ENCODE measurements at regions not wholly inside any gene's neighbourhood (a gene's known extent, or its start where the extent isn't known, plus 50 kb on each side); places are given as distances from the start of the nearest gene placed in this dataset.

DNA sequence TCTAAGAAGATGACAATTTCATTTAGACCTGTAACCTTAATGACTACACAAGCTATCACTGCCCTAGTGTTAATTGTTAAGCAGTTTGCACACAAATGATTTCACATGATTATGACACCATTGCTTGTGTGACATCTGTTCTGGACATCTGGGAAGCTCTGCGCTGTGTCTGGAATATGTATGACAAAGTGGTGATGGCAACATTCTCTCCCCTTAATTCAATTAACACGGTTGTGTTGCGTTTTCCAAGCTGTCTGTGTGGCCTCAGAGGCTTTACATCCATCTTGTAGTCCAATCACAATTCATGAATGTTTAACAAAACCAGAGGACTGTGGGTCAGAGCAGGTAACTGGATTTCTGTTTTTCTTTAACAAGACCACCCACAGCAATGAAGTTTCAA, 204.4 kb downstream of the COG6 start:
- DNase-seq, result no peak

DNA sequence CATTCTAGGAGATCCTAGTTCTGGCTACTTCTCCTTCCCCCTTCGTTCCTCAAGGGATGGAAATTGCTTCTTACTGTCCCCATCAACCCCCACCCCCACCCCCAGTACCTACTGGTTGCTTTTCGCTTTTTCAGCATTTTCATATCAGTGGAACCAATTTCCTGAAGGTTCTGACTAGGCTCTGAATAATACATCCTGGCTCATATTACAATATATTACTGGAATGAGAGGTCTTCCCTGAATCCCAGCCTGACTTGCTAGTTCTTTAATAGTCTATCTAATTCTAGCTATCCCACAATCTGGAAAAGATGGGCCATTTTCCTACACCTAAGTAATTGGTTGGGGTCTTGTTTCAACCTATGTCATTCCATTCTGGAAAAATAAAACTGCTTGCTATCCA, 207.4 kb downstream of the COG6 start:
- DNase-seq, result no peak

DNA sequence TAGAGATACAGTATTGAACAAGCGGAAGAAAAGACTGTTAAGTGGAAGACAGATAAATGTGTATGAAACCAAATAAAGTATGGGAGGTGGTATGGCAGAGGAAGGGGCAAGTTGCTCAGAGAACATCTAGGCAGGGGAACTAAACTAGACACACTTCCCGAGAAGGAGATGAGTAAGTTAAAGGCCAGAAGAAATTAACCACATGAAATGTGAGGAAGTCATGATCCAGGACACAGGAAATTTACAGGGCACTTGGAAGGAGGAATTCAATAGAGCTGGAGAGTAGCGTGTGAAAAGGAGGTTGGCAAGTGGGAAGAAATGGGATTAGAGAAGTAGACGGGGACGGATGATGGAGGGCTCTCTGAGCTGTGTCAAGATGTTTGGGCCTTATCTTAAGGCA, 208.8 kb downstream of the COG6 start:
- no peak for DNase-seq

DNA sequence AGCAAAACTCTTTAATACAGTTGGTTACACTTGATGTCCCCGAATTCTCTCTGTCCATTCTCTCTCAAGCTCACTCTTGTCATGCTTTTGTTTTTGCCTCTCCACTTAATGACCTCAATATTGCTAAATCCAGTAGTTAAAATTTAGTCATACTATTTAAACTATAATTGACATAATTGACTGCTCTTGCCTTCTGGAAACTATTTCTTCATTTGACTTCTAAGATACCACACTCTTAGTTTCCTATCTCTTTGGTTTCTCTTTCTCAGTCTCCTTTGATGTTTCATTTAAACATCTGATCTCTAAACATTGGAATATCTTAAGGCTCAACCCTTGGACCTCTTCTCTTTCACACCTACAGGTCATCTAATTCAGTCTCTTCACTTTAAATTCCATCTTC, 211.3 kb downstream of the COG6 start:
- no peak for DNase-seq

- DNase-seq, result no peak
Observed at GRCh38 chr13:39867807-39868206, 212.3 kb downstream of the COG6 start.

- DNase-seq, result no peak
Observed at GRCh38 chr13:39870197-39870747, 214.8 kb downstream of the COG6 start.

- DNase-seq, result no peak
Observed at GRCh38 chr13:39874331-39875053, 219.0 kb downstream of the COG6 start.

DNA sequence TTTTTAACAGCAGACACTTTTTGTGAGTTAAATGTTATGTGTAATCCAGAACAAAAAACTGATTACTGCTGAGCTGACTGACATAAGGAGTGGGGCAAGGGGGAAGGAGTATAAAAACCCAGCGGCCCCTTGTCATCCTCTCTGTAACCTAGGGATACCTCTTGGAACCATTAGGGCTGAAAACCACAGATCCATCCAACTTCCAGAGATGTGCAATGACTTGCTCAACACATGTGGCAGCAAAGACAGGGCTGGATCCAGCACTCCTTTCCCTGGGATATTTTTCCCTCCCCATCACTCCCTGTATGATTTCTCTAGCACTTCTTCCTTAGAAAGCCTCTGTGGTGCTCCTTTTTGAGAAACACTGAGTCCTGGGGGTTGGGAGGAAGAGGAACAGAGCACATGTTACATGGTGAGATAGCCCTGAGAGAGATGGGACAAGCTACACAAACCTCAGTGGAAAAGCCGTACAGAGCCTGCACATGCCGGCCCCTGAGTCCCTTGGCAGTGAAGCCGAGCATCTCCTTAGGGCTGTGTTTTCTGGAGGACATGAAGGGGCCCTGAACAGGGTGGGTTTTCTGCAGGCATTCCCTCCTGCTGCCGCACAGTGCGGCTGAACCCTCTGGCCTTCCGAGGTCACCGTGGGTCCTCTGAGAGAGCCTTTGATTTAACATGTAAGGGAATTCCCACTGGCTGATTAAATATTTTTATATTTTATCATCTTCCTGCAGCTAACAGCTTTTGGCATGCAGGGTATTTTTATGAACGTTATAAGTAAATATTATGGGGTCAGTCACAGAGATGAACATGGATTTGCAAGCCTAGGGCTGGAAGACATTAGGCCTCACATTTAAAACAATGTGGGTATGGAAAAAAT, 219.9 kb downstream of the COG6 start:
- no peak for DNase-seq

DNA sequence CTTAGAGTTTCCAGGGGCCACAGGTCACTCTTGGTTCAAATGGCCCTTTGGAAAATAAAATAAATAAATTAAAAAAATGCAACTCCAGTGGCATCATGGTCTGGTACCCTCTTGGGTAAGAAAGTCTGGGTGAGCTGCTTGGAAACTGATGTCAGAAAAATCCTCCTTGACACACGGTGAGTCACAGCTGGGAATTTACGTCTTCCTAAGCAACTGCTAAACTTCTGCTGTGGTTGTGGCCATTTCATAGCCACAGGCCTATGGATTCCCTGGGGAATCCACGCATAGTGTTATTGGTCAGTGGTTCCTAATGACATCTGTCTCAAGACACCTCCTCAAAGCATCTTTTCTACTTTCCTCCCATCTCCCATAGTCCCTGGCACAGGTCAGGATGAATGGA, 220.8 kb downstream of the COG6 start:
- no peak for DNase-seq

GRCh38 chr13:39877134-39877533, 221.7 kb downstream of the COG6 start:
- no peak for DNase-seq

GRCh38 chr13:39879286-39880035, 224.0 kb downstream of the COG6 start:
- no peak for DNase-seq

DNA sequence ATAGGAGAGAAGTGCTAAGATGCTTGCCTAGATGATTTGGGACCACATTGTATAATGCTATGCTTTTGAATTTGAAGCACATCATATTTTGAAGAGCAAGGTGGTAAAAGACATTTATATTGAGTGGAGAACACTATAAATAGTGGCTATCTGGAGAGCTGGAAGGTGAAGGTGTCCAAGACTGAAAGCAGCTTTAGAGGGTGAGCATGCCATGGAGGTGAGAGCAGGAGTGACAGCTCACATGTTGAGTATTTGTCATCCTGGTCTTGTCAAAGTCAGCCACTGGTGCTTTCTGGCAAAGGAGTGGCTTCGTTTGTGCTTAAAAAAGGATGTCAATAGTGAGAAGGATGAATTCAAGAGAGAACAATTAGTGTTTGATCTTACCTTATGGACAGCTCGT, 225.9 kb downstream of the COG6 start:
- DNase-seq, result no peak

DNA sequence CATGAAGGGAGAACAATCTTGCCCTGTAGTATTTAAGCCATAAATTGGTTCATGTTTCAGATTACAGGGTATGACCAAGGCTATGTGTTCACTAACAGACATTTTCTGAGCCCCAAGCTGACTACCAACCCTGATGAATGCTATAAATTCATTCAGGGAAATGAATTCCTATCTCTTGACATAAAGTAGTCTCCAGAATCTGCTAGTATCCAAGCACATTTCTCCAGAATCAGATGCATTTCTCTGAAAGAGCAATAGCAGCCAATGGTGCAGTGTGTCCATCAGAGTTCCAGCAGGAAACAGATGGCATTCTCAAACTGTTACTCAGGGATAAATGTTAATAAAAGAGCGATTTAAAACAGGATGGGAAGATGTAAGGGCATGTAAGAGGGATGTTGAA, 226.4 kb downstream of the COG6 start:
- DNase-seq, result no peak

GRCh38 chr13:39884166-39884565, 228.7 kb downstream of the COG6 start:
- no peak for DNase-seq

GRCh38 chr13:39886336-39886735, 230.9 kb downstream of the COG6 start:
- DNase-seq, result no peak

DNA sequence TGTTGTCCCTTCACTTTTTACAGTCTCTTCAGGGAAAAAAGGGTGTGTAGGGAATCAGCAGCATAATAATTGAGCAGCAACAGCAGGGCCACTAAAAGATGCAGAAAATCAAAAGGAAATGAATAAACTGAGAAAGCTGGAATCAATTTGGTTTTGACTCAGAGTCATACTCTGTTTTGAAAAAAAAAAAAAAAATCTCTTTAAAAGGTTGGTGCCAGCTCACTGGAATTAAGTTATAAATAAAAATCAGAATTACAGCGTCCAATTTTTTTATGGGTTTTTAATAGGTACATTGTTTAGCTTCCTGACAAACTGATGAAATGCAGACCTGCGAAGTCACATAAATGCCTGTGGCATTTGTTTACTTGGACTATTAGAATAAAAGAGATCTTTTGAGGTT, 231.9 kb downstream of the COG6 start:
- no peak for DNase-seq

DNA sequence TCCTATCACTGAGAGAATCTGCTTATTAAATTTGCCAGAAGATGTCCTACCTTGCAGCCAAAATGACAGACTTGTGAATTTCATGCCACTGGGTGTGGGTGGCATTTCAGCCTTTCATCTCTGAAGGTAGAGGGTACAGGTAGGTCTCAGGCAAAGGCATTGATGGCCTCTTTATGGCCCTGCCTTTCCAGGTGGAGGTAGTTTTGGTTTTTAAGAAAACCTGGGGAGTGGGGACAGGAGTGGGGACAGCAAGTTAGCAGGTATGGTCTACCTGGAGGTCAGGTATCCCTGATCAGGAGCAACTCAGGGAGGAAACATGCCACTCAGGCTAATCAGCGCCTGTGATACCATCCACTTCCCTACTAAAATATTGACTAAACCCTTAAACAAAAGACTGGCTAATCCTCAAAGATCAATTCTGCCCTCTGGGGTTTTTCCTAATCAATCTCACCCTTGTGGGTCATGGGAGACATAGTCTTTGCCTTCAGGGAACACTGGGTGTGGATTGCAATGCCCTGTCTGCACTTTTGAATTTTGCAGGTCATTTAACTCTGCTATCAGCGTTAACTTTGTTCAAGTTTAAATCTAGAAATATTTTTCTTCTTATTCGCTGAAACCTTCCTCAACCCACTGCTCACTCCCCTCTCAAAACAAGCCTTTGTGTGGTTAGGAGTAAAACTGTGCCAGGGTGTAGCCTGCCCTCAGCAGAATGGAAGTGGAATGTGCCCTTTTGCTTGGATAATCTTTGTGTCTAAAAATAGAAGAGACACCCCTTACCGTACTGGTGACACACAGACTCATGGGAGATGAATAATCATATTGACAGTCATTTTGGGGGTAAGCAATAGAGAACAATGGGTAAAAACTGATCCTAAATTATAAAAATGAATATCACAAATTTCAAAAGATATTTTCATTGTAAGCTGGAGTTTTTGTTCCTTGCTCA, 233.7 kb downstream of the COG6 start:
- DNase-seq, result no peak

DNA sequence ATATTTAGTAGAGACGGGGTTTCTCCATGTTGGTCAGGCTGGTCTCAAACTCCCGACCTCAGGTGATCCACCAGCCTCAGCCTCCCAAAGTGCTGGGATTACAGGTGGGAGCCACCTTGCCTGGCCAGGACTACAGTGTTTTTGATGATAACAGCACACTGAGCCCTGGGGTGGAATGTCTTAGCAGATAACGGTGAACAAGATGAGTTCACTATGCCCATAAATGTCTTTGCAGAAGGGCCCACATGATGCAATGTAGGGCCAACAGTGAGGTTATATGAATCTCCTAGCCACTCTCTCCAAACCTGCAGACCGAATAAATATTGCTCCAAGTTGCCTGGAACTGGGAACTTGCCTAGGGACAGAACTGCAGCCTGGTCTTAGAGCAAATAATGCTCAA, 235.1 kb downstream of the COG6 start:
- no peak for DNase-seq

DNA sequence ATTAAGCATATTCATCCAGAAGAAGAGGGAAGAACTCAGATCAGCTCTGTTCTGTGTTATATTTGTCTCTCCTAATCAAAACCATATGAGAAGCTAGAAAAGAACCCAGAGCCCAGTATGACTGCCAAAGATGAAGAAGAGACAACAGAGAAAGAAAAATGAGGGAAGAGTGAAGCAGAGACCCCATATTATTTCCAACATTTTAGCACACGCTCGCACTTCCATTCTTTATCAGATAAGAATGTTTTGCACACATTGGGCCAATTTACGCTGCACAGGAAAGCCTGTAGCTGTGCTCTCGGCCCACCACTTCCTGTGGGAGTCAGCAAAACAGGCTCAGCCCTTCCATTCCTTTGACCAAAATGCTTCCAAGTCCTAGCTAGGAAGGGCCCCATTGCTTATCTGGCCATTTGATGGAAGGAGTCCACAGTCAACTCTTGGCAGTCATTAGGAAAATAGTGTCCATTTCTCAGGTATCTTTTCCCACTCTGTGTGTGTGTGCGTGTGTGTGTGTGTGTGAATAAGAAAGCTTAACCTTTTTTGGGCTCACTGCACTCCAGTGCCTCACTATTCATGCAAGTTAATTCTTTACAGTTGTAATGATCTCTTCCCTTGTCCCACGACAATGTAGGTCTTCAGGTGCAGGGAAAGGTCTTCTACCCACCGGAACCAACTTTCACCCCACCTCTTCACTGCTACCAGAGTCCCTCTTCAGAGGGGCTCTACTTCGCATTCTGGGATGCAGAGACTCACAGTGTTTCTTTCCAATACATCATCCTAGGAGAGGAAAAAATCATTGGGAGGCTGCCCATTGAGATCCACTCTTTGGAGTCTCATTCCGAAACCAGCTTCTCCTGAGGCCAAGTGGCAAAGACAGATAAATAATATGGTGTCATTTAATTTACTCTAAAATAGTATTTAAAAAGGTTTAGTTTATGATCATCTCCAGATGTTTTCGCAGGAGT, 237.5 kb downstream of the COG6 start:
- DNase-seq, result no peak

GRCh38 chr13:39893808-39894207, 238.3 kb downstream of the COG6 start:
- DNase-seq, result no peak

- DNase-seq, result no peak
Observed at GRCh38 chr13:39894586-39894985, 239.1 kb downstream of the COG6 start.
